OCI-LY7 (cell line): ENCODE measurements at regions not wholly inside any gene's neighbourhood (a gene's known extent, or its start where the extent isn't known, plus 50 kb on each side); places are given as distances from the start of the nearest gene placed in this dataset.

Experiments
- BruUV-seq: library from RNA; stranded (reverse); fragments of 400-500 nt; replicated peaks from 2 replicates; lab custom pipeline; 2021; lab: Mats Ljungman, UMichigan
- CTCF ChIA-PET: fragments of 300-600 bp; sonication (Branson Sonifier 250); formaldehyde crosslinking; loops from one replicate; lab custom pipeline; 2022; ENCODE audit warnings: antibody characterized with exemption; ENCODE audit not compliant: unreplicated experiment; lab: Charles Lee
- POLR2A ChIA-PET: fragments of 300-600 bp; sonication (Branson Sonifier 250); formaldehyde crosslinking; loops from one replicate; lab custom pipeline; 2022; ENCODE audit warnings: antibody characterized with exemption; lab: Charles Lee
- DNase-seq: peaks from one replicate; pipeline ENCODE4 v3.0.0-alpha.2; 2015; ENCODE audit warnings: low spot score
- H2AFZ ChIP-seq: fragments of 200-600 bp; sonication (generic), shearing (Covaris generic); 2 replicates; pipeline ENCODE4 v1.6.1; 2014; ENCODE audit warnings: mild to moderate bottlenecking, antibody characterized with exemption, low read length, moderate library complexity
- H3K27ac ChIP-seq: fragments of 200-600 bp; sonication (generic); 2 replicates; pipeline ENCODE4 v1.5.1; 2014; ENCODE audit warnings: mixed run types, low read depth, mild to moderate bottlenecking, moderate library complexity, low read length, inconsistent platforms; ENCODE audit not compliant: poor library complexity, severe bottlenecking
- H3K36me3 ChIP-seq: fragments of 200-600 bp; sonication (generic); 2 replicates; pipeline ENCODE4 v1.6.1; 2014; ENCODE audit warnings: mild to moderate bottlenecking, antibody characterized with exemption, low read length, moderate library complexity, mixed read lengths; ENCODE audit not compliant: insufficient read depth
- H3K4me1 ChIP-seq: fragments of 200-600 bp; sonication (generic); 2 replicates; pipeline ENCODE4 v1.5.1; 2014; ENCODE audit warnings: mild to moderate bottlenecking, low read length; ENCODE audit not compliant: insufficient read depth, poor library complexity, severe bottlenecking
- H3K4me2 ChIP-seq: fragments of 200-600 bp; sonication (generic); 2 replicates; pipeline ENCODE4 v1.6.1; 2014; ENCODE audit warnings: mild to moderate bottlenecking, low read length
- H3K4me3 ChIP-seq: fragments of 200-600 bp; sonication (generic); 2 replicates; pipeline ENCODE4 v1.5.1; 2014; ENCODE audit warnings: mild to moderate bottlenecking, low read depth, low read length; ENCODE audit not compliant: poor library complexity, severe bottlenecking
- H3K79me2 ChIP-seq: fragments of 200-600 bp; sonication (generic); 2 replicates; pipeline ENCODE4 v1.6.1; 2016; ENCODE audit warnings: low read depth, mild to moderate bottlenecking, low read length, moderate library complexity, mixed read lengths; ENCODE audit not compliant: insufficient read depth
- H3K9me2 ChIP-seq: fragments of 200-600 bp; sonication (generic); 2 replicates; pipeline ENCODE4 v1.6.1; 2016; ENCODE audit warnings: mild to moderate bottlenecking, low read length, mixed read lengths; ENCODE audit not compliant: insufficient read depth
- H3K9me3 ChIP-seq: fragments of 200-600 bp; sonication (generic); 2 replicates; pipeline ENCODE4 v1.6.1; 2014; ENCODE audit warnings: mild to moderate bottlenecking, mixed run types, low read length, mixed read lengths
- H4K20me1 ChIP-seq: fragments of 200-600 bp; sonication (generic); 2 replicates; pipeline ENCODE4 v1.6.1; 2014; ENCODE audit warnings: mild to moderate bottlenecking, antibody characterized with exemption, low read length, moderate library complexity, mixed read lengths; ENCODE audit not compliant: insufficient read depth
- EZH2phosphoT487 ChIP-seq: fragments of 200-600 bp; sonication (generic); IDR thresholded peaks from 2 replicates; pipeline ENCODE4 v1.6.1; 2018; ENCODE audit warnings: low read depth, borderline replicate concordance, mild to moderate bottlenecking, mixed run types, antibody characterized with exemption, low read length, moderate library complexity, mixed read lengths
- intact Hi-C: fragments of 100-400 bp; cut with micrococcal nuclease; formaldehyde crosslinking; loops from one replicate; pipeline ENCODE4 v1.10.0; 2022; ENCODE audit not compliant: unreplicated experiment
- TF ChIP-seq, protein P1 (sequence below): fragments of 200-600 bp; sonication (generic); conservative IDR thresholded peaks from 2 replicates; pipeline ENCODE4 v1.5.1; 2014; ENCODE audit warnings: mild to moderate bottlenecking, antibody characterized with exemption, low read length, moderate library complexity, mixed read lengths

DNA sequence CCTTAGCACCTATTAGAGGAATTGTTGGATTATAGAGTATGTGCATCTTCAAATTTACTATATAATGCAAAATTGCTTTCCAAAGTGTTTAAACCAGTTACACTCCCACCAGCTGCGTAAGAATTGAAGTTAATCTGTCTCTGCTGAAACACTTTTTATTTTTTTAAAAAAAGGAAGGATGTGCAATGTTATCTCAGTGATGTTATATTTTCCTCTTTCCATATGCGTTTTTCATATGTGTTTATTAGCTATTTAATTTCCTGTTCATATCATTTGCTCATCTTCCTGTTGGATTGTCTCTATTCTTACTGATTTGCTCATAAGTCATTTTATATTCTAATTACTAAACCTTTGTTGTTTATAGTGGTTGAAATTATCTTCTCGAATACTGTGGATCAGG is 63.2 kb upstream of the RFX8 start:
- H3K9me3 ChIP-seq: no peaks in the 10 kb centered on the region
- no peaks in the 10 kb centered on the region for H3K36me3 ChIP-seq
- no peak overlapping the region for H2AFZ ChIP-seq
- no peaks in the 10 kb centered on the region for H3K4me1 ChIP-seq
- POLR2A ChIA-PET: no interaction called here
- no peak for DNase-seq
- H3K79me2 ChIP-seq: no peaks in the 10 kb centered on the region
- H4K20me1 ChIP-seq: no peaks in the 10 kb centered on the region
- H3K4me2 ChIP-seq: no peak overlapping the region
- no peak overlapping the region for H3K27ac ChIP-seq
- H3K4me3 ChIP-seq: no peak overlapping the region
- intact Hi-C loops: no loop called here
- TF ChIP-seq EZH2phosphoT487: no peak
- TF ChIP-seq, protein P1, sequence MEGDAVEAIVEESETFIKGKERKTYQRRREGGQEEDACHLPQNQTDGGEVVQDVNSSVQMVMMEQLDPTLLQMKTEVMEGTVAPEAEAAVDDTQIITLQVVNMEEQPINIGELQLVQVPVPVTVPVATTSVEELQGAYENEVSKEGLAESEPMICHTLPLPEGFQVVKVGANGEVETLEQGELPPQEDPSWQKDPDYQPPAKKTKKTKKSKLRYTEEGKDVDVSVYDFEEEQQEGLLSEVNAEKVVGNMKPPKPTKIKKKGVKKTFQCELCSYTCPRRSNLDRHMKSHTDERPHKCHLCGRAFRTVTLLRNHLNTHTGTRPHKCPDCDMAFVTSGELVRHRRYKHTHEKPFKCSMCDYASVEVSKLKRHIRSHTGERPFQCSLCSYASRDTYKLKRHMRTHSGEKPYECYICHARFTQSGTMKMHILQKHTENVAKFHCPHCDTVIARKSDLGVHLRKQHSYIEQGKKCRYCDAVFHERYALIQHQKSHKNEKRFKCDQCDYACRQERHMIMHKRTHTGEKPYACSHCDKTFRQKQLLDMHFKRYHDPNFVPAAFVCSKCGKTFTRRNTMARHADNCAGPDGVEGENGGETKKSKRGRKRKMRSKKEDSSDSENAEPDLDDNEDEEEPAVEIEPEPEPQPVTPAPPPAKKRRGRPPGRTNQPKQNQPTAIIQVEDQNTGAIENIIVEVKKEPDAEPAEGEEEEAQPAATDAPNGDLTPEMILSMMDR: no peak
- no peaks in the 10 kb centered on the region for H3K9me2 ChIP-seq
- BruUV-seq: no TSS peak
- CTCF ChIA-PET: no interaction called here

DNA sequence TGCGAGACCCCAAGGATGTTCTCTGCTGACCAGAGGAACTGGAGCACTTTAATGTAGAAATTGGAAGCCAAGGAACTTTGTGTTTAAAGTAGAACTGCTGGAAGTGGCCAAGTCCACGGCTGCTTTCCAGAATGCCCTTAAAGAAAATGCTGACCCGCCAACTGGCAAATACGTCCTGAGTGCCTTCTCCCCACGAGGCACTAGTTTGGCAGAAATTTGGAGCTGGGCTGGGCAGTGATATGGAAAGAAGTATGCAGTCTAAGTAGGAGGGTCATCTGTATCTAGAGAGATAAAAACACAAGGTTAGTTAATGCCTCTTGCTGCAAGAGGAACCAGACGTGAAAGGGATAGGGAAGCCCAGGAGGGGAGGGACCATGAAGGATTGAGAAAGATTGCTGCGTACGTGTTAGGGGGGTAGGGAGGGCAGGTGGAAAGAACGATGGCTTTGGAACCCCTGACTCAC is 59.3 kb upstream of the RFX8 start:
- H4K20me1 ChIP-seq: no peaks in the 10 kb centered on the region
- ChIA-PET CTCF (no interaction called here), POLR2A (no interaction called here)
- H3K36me3 ChIP-seq: no peaks in the 10 kb centered on the region
- no peak overlapping the region for H3K27ac ChIP-seq
- H3K79me2 ChIP-seq: no peaks in the 10 kb centered on the region
- no peaks in the 10 kb centered on the region for H3K9me2 ChIP-seq
- H3K4me2 ChIP-seq: no peak overlapping the region
- intact Hi-C loops: no loop called here
- TF ChIP-seq EZH2phosphoT487: no peak
- TF ChIP-seq, protein P1: no peak
- DNase-seq: no peak
- no peaks in the 10 kb centered on the region for H3K4me1 ChIP-seq
- no peak overlapping the region for H3K4me3 ChIP-seq
- no peak overlapping the region for H2AFZ ChIP-seq
- BruUV-seq: no TSS peak
- H3K9me3 ChIP-seq: no peaks in the 10 kb centered on the region

DNA sequence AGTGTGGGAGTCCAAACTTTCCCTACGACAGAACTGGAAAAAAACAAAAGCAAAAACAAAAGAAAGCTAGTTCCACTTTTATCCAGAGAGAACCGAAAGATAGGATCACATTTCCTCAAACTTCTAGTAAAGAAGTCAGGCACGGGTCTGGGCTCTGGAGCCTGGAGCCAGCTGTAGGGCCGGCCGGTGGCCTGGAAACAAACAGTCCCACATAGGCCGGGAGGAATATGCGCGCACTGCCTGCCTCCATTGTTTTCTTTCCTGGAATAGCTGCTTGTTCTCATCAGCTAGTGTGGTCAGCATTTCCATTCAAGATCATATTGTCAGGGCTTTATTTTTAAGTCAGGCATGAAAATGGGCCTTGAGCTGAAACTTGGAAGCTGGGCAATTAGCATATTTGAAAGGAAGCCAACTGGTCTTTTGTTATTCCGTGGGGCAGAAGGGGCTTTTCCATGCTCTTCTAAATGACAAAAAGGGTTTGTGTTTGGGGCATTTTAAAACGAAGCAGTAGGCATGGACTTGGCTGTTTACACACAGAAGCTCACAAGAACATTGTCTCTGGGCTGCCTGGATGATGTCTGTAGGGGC is 58.7 kb upstream of the RFX8 start:
- intact Hi-C loops: no loop called here

More for the DNA sequence above, 58.7 kb upstream of the RFX8 start:
- H3K4me3 ChIP-seq: no peak overlapping the region
- no TSS peak for BruUV-seq
- no peak for DNase-seq
- H3K4me1 ChIP-seq: no peaks in the 10 kb centered on the region
- H2AFZ ChIP-seq: no peak overlapping the region
- H3K27ac ChIP-seq: no peak overlapping the region
- no peak overlapping the region for H3K4me2 ChIP-seq
- H3K79me2 ChIP-seq: no peaks in the 10 kb centered on the region
- ChIA-PET CTCF (no interaction called here), POLR2A (no interaction called here)
- no peaks in the 10 kb centered on the region for H3K36me3 ChIP-seq
- no peak for TF ChIP-seq EZH2phosphoT487
- TF ChIP-seq, protein P1: no peak
- H3K9me2 ChIP-seq: no peaks in the 10 kb centered on the region
- no peaks in the 10 kb centered on the region for H4K20me1 ChIP-seq
- no peaks in the 10 kb centered on the region for H3K9me3 ChIP-seq
